Left lobe of liver (tissue), 2 donors: ENCODE measurements at regions not wholly inside any gene's neighbourhood (a gene's known extent, or its start where the extent isn't known, plus 50 kb on each side); places are given as distances from the start of the nearest gene placed in this dataset.
A peak's percentile ranks its signal among the peaks of the same experiment; 100 is the strongest.

Experiments
- ATAC-seq: fragments of 200-7000 bp; cut with Tn5 transposase; one replicate; pipeline ENCODE4 v1.9.1; 2020; ENCODE audit warnings: mild to moderate bottlenecking, moderate library complexity
- DNase-seq: peaks from one replicate; pipeline ENCODE4 v3.0.0-alpha.2; 2020; ENCODE audit warnings: low spot score
- donor health status: DM: no; HTN: no; CAD: no; lungs with moderate emphysema.
- donor health status: DM: no; HTN: yes; CAD: no.

DNA sequence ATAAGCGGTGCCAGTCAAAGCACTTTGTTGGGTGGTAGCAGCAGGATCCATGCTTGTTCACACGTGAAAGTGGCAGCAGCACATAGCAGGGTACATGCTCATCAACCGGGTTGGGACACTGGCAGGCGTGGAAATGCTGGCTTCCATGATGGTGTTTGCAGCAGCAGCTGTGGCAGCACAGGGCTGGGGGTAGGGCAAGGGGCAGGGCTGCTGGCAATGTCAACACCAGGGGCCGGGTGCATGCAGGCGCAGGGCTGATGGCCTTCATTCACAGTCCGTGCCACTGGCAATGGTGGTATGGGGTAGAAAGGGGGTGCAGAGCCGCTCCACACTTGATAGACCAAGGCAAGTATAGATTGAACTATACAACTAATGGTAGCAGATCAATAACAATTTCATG lies 374.7 kb upstream of the FAM241A start:
- ATAC-seq, result no peak
- DNase-seq, result no peak

DNA sequence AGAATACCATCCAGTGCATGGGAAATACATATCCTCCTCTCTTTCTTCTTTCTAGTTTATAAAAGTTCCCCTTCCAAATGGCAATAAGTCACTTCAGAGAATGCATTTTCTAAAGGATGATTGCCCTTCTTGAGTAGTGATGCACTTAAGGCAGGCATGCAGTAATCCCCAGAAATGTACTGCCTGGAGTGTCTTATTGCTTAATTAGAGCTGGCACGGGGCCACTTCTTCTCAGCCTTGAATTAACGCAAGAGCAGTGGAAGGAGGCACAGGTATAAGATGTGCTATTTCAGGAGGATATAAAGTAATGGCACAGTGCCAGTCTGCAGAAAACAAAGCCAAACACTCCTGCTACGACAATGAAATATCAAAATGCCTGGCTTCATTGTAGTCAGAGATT lies 371.4 kb upstream of the FAM241A start:
- DNase-seq (no peak), ATAC-seq (no peak)

GRCh38 chr4:111775556-111776297 lies 369.5 kb upstream of the FAM241A start:
- DNase-seq (no peak), ATAC-seq (no peak)

- ATAC-seq (no peak), DNase-seq (no peak)
These were observed 368.7 kb upstream of the FAM241A start for GRCh38 chr4:111776561-111776960.

GRCh38 chr4:111778543-111778942 lies 366.7 kb upstream of the FAM241A start:
- no peak for ATAC-seq
- no peak for DNase-seq

- no peak for ATAC-seq
- no peak for DNase-seq
These were observed 364.3 kb upstream of the FAM241A start for GRCh38 chr4:111780965-111781364.

DNA sequence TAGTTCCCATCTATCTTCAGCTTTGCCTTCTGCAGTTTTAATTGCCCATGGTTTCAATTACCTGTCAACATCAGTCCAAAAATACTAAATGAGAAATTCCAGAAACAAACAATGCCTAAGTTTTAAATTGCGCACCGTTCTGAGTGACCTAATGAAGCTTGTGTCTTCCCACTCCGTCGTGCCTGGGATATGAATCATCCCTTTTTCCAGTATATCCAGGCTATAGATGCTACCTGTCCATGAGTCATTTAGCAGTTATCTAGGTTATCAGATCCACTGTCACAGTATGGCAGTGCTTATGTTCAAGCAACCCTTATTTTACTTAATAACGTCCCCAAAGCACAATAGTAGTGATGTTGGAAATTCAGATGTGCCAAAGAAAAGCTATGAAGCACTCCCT lies 363.6 kb upstream of the FAM241A start:
- ATAC-seq (no peak), DNase-seq (no peak)

- no peak for DNase-seq
These were observed 357.2 kb upstream of the FAM241A start for GRCh38 chr4:111788099-111788498.

GRCh38 chr4:111789901-111790640 lies 355.2 kb upstream of the FAM241A start:
- no peak for DNase-seq
- no peak for ATAC-seq

More at GRCh38 chr4:111788099-111788498, 357.2 kb upstream of the FAM241A start:
- no peak for ATAC-seq

DNA sequence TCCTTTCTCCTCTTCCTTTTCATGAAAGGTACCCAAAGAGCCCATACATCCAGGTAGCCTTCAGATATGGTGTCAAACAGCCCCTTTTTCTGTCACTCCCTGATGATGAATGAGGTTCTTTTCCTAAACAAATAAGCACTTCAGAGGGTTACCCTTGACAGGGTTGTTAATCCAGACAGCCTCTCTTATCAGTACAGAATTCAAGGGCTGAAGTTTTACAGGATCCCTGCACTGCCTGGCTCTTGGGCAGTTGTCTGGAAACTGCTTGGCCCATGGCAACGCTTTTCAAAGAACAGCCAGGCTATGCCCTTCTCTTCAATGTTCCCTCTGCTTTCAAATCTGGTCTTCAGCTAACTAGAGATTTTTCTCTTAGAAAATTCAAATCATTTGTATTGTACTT lies 352.6 kb upstream of the FAM241A start:
- DNase-seq (no peak), ATAC-seq (no peak)

DNA sequence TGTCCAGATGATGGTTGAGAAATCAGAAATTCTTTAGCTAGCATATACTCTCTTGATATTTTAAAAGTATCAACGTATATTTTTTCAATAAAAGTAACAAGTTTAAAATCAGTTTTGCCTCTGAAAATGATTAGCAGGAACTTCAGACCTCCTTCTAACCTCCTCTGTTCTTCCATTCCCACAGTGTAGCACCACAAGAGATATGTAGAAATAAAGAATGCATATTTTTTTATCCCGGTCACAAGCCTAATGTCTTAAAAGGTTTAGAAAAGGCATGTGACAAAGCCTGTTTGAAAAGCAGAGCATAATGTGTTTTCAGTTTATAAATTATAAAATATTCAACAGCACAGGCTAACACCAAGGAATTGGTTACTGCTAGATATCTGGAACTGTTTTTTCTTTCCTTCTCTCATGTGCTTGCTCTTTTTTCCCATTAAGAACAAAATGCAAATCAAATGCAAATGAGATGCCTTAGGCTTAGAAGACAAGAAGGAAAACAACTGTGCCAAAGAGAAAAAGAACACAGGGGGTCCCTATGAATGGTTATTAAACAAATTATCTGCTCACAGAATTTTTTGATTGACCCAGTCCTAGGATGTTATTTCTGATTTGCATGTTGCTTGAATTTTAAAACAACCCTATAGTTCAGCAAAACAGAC lies 351.7 kb upstream of the FAM241A start:
- no peak for ATAC-seq
- DNase-seq, result no peak

DNA sequence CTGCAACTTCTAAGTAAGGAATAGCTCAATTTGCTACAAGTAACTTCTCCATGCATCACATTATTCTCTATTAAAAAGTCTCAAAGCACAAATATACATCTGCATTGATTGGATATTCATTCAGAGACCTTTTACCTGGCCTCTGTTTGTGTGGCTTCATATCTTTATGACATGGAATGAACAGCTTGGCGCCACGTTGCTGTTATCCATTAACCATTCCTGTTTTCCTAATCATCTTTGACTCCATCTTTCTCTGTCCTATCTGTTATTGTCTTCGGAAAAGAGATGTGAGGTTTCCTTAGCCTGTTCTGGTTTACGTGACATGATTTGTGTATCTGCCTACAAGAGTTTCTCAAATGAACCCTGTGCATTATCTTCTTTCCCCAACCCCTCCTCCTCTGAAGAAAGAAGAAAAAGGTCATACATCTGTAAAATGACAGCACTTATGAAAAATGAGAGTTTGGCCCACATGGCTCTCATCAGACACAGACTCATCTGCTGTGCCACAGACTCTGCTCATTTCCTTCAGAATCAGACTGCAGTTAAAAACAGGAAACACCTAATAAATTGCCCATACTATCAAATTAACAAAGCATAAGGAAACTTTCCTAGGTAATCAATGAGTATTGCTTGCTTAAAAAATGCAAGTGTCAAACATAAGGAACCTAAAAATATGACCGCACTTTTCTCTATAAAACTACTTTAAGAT lies 347.6 kb upstream of the FAM241A start:
- ATAC-seq (no peak), DNase-seq (no peak)

DNA sequence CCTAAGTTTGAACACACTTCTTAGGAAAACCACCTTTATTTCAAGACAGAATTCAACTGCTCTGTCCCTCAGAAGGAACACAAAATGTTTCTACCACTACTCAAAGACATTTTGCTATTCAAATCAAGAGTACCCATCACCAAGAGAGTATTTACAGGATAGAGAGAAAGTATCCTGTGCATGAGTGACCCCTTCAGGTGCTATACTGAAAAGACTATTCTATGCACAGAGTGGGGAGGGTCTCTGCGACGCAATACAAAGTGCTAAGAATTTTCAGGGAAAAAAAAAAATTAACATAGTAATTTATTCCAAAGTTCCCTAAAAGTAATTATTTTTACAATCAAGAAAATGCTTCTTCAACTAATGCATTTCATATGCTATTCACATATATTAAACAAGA lies 346.4 kb upstream of the FAM241A start:
- DNase-seq (no peak), ATAC-seq (no peak)

- DNase-seq (no peak), ATAC-seq (no peak)
These were observed 344.7 kb upstream of the FAM241A start for GRCh38 chr4:111800551-111800950.

DNA sequence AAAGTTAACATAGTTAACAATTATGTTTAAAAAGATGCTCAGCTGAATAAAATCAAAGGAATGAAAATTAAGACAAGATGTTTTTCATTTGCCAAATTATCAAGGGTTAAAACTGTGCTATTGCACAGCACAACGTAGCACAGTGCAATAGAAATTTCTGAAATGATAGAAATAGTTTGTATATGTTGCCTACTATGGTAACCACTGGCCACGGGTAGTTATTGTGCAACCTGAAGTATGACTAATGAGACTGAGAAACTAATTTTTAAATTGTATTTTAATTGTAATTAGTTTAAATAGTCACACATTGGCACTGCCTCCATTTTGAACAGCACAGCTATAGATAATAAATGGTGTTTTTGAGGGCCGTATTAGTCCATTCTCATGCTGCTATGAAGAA lies 343.1 kb upstream of the FAM241A start:
- ATAC-seq (no peak), DNase-seq (no peak)

DNA sequence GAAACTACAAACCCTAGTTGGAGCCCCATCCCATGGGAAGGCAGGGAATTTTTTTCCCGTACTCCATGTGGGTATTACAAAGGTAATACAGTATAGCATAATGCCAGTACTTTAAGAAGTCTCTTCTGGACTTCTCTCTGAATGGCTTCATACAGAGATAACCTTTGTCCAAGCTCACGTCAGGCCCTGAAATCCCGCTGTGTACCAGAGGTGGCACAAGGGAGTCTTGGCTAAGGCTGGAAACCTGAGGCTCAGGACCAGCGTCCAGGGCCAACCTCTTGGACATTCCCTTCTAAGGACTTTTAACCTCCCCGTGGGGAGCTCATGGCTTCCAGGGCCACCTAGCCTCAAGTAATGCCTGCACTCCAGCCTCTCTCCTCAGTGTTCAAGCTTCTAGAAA lies 338.9 kb upstream of the FAM241A start:
- ATAC-seq (peak; percentile 75), DNase-seq (no peak)

DNA sequence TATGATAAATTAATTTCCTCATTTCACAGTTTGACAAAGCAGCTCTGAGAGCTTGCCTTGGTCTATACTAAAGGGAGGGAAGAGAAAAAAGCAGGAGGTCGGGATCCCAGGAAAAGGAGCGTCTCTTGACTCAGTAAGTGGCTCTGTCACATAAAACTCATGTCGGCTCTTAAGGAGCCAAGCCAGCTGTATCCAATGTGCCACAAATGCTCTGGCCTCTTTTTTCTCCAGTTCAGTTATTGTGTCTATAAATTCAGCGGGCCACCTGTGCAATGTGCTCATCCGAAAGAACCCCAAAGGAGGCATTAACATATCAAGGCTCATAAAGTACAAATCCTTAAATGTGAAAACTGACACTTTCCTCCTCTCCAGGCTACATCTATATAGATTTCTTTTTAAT lies 337.7 kb upstream of the FAM241A start:
- ATAC-seq (no peak), DNase-seq (no peak)

GRCh38 chr4:111808174-111808573 lies 337.1 kb upstream of the FAM241A start:
- DNase-seq (no peak), ATAC-seq (no peak)

- no peak for ATAC-seq
- no peak for DNase-seq
These were observed 333.6 kb upstream of the FAM241A start for GRCh38 chr4:111811661-111812060.

- DNase-seq, result no peak
- no peak for ATAC-seq
These were observed 333.1 kb upstream of the FAM241A start for GRCh38 chr4:111812114-111812513.

- DNase-seq, result no peak
- ATAC-seq, result no peak
These were observed 332.5 kb upstream of the FAM241A start for GRCh38 chr4:111812760-111813159.
